ENCODE measurements at regions not wholly inside any gene's neighbourhood (a gene's known extent, or its start where the extent isn't known, plus 50 kb on each side); places are given as distances from the start of the nearest gene placed in this dataset.

DNA sequence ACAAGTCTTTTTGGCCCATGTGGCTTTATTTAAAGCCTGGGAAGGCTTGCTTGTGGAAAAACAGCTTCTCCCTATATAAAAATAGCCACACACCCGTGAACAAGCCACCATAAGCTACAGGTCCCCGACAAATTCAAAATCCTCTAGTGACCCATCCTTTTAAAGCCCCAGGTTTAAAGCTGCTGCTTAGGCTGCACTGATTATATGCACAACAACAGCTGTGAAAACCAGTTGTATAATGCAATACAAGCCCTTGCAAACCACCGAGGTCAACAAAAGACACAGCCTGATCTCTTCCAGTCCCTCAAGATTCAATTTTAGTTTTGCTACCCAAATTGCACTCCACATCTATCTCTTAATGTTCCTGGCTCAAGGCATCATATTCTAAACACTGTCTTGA is 186.0 kb upstream of the WDFY3 start:
- TF ChIP-seq POLR2A (IDR thresholded peaks at IDR 0.05; ENCODE audit: low read depth, low read length) (no peak), POLR2AphosphoS5 (IDR thresholded peaks at IDR 0.05; ENCODE audit: low read depth, low read length) (no peak)

All from GM12892 (cell line).